K562 (cell line): ENCODE measurements at regions not wholly inside any gene's neighbourhood (a gene's known extent, or its start where the extent isn't known, plus 50 kb on each side); places are given as distances from the start of the nearest gene placed in this dataset.

Experiments
- ATAC-seq: fragments of 200-7000 bp; cut with Tn5 transposase; 3 replicates; pipeline ENCODE4 v1.9.1; 2020; ENCODE audit warnings: moderate library complexity
- BruUV-seq: library from RNA; stranded (reverse); fragments of 400-500 nt; replicated peaks from 2 replicates; lab custom pipeline; 2021; lab: Mats Ljungman, UMichigan
- CTCF ChIA-PET: fragments of 300-600 bp; formaldehyde crosslinking; extraction: SDS; loops from one replicate; lab custom pipeline; 2021; ENCODE audit warnings: low intra/inter-chr PET ratio; lab: Yijun Ruan, JAX
- POLR2A ChIA-PET: fragments of 300-600, 350-650 bp; sonication (Branson Sonifier 250); formaldehyde crosslinking; extraction: SDS; loops from one replicate; lab custom pipeline; 2021; ENCODE audit warnings: antibody characterized with exemption, inconsistent platforms; lab: Yijun Ruan, JAX
- DNase-seq, 4 experiments: peaks; one replicate each; pipeline versions ENCODE4 v3.0.0 to v3.0.0-alpha.2; 2011 to 2018; ENCODE audit warnings: low spot score in 3 of 4, mixed read lengths in 3 of 4; ENCODE audit errors: extremely low read depth in 1 of 4
- FAIRE-seq: peaks from 2 replicates; lab custom pipeline; 2011; peaks lifted over from hg19 to GRCh38; lab: Jason Lieb, UNC
- H2AFZ ChIP-seq: 2 replicates; pipeline ENCODE4 v1.6.0; 2011; ENCODE audit warnings: low read depth, low read length, control low read depth, inconsistent platforms
- H3K27ac ChIP-seq: fragments of 200-600 bp; 3 replicates; pipeline ENCODE4 v1.8.0; 2011; ENCODE audit warnings: low read depth, mild to moderate bottlenecking, control low read depth, inconsistent platforms, low read length, moderate library complexity, mixed read lengths; ENCODE audit errors: extremely low read depth
- H3K27me3 ChIP-seq, 2 experiments: fragments of 300-600 bp in 1 of 2; 2 replicates in 1 of 2; 3 replicates in 1 of 2; pipeline versions ENCODE4 v1.6.0 to v1.8.0; 2011; ENCODE audit warnings: inconsistent platforms in 2 of 2, low read length in 2 of 2, mild to moderate bottlenecking in 1 of 2, mixed read lengths in 1 of 2, moderate library complexity in 1 of 2; ENCODE audit not compliant: control insufficient read depth in 2 of 2, insufficient read depth in 2 of 2
- H3K36me3 ChIP-seq: fragments of 300-600 bp; 3 replicates; pipeline ENCODE4 v1.8.0; 2011; ENCODE audit warnings: mild to moderate bottlenecking, low read length, inconsistent platforms; ENCODE audit not compliant: control insufficient read depth, insufficient read depth
- H3K4me1 ChIP-seq, 2 experiments: fragments of 200-600 bp in 1 of 2; replicated peaks in 1 of 2; 2 replicates in 1 of 2; 3 replicates in 1 of 2; pipeline versions ENCODE4 v1.5.1 to v1.8.0; 2011; ENCODE audit warnings: inconsistent platforms in 2 of 2, low read length in 2 of 2, mild to moderate bottlenecking in 1 of 2, mixed read lengths in 1 of 2, moderate library complexity in 1 of 2; ENCODE audit not compliant: control insufficient read depth in 2 of 2, insufficient read depth in 2 of 2
- H3K4me2 ChIP-seq: 2 replicates; pipeline ENCODE4 v1.6.1; 2011; ENCODE audit warnings: low read length, control low read depth, inconsistent platforms, mixed read lengths; ENCODE audit not compliant: insufficient read depth
- H3K4me3 ChIP-seq: fragments of 200-600 bp; sonication (generic), shearing (Covaris generic); 2 replicates; pipeline ENCODE4 v1.5.1; 2016; ENCODE audit warnings: control low read depth, inconsistent platforms
- H3K79me2 ChIP-seq: fragments of 200-600 bp; 3 replicates; pipeline ENCODE4 v1.8.0; 2011; ENCODE audit warnings: low read length, inconsistent platforms; ENCODE audit not compliant: control insufficient read depth, insufficient read depth
- H3K9ac ChIP-seq, 2 experiments: 2 replicates each; pipeline versions ENCODE4 v1.6.0 to v1.6.1; 2011; ENCODE audit warnings: low read depth in 2 of 2, low read length in 2 of 2, control low read depth in 1 of 2, inconsistent platforms in 1 of 2, mild to moderate bottlenecking in 1 of 2, mixed read lengths in 1 of 2; ENCODE audit not compliant: insufficient read depth in 1 of 2
- H3K9me1 ChIP-seq: one replicate; pipeline ENCODE4 v1.6.0; 2011; ENCODE audit warnings: inconsistent platforms, mild to moderate bottlenecking, low read length, moderate library complexity; ENCODE audit not compliant: control insufficient read depth, insufficient read depth
- H3K9me3 ChIP-seq: replicated peaks from 2 replicates; pipeline ENCODE4 v1.5.1; 2011; ENCODE audit warnings: low read depth, low read length, inconsistent platforms; ENCODE audit not compliant: control insufficient read depth, insufficient read depth
- H4K20me1 ChIP-seq: replicated peaks from 2 replicates; pipeline ENCODE4 v1.6.1; 2011; ENCODE audit warnings: low read length, inconsistent platforms, mixed read lengths; ENCODE audit not compliant: control insufficient read depth, insufficient read depth
- EP300 ChIP-seq: IDR thresholded peaks from 2 replicates; pipeline ENCODE4 v1.6.1; 2012; ENCODE audit warnings: low read length, improper control_type of control experiment
- FOXA3 ChIP-seq, 2 experiments: fragments of 450-650 bp in 1 of 2; sonication (generic) in 1 of 2; formaldehyde crosslinking; IDR thresholded peaks in 1 of 2; conservative IDR thresholded peaks in 1 of 2; 2 replicates each; pipeline versions ENCODE4 v1.4.0 to v1.8.0; 2020 to 2022; ENCODE audit warnings: mild to moderate bottlenecking in 2 of 2, missing genetic modification reagents in 1 of 2
- HNRNPH1 ChIP-seq: fragments of 200-400 bp; formaldehyde crosslinking; optimal IDR thresholded peaks from 2 replicates; pipeline ENCODE3; 2017; ENCODE audit warnings: low read depth, mild to moderate bottlenecking, low read length, moderate library complexity
- LEF1 ChIP-seq: fragments of 450-650 bp; IDR thresholded peaks from 2 replicates; pipeline ENCODE4 v1.6.1; 2016; ENCODE audit warnings: mild to moderate bottlenecking
- MAFK ChIP-seq: IDR thresholded peaks from 2 replicates; pipeline ENCODE4 v1.6.1; 2011; ENCODE audit warnings: low read length, improper control_type of control experiment
- NCOA4 ChIP-seq: fragments of 450-650 bp; IDR thresholded peaks from 2 replicates; pipeline ENCODE4 v1.6.1; 2018; ENCODE audit warnings: mild to moderate bottlenecking; ENCODE audit not compliant: partially characterized antibody
- PTBP1 ChIP-seq: fragments of 200-400 bp; formaldehyde crosslinking; IDR thresholded peaks from 2 replicates; pipeline ENCODE4 v1.6.1; 2017; ENCODE audit warnings: low read depth, low read length
- RHOXF2B ChIP-seq: fragments of 250-450 bp; sonication (Bioruptor Pico); conservative IDR thresholded peaks from 2 replicates; pipeline ENCODE4 v1.5.1; 2021
- SP1 ChIP-seq: sonication (generic); formaldehyde crosslinking; IDR thresholded peaks from 2 replicates; pipeline ENCODE4 v1.8.1; 2022; ENCODE audit warnings: mild to moderate bottlenecking, missing genetic modification reagents
- TAF15 ChIP-seq: fragments of 200-400 bp; formaldehyde crosslinking; IDR thresholded peaks from 2 replicates; pipeline ENCODE4 v1.6.1; 2017; ENCODE audit warnings: mild to moderate bottlenecking, low read depth, low read length, moderate library complexity
- ZBTB33 ChIP-seq: sonication (generic); formaldehyde crosslinking; IDR thresholded peaks from 2 replicates; pipeline ENCODE4 v1.8.1; 2023; ENCODE audit warnings: mild to moderate bottlenecking, missing genetic modification reagents
- ZBTB9 ChIP-seq: fragments of 450-650 bp; formaldehyde crosslinking; IDR thresholded peaks from 2 replicates; pipeline ENCODE4 v1.4.0; 2020; ENCODE audit warnings: mild to moderate bottlenecking, moderate library complexity
- ZFP1 ChIP-seq: fragments of 450-650 bp; formaldehyde crosslinking; IDR thresholded peaks from 2 replicates; pipeline ENCODE4 v1.4.0; 2020; ENCODE audit warnings: mild to moderate bottlenecking, mixed read lengths
- ZNF77 ChIP-seq: fragments of 250-450 bp; sonication (Bioruptor Pico); IDR thresholded peaks from 2 replicates; pipeline ENCODE4 v1.5.0; 2020
- WGBS: fragments of 100-300 bp; shearing (Covaris generic); methylation state at CpG from one replicate; pipeline ENCODE4 v1.1.6; 2016; ENCODE audit warnings: low coverage, mixed read lengths; ENCODE audit not compliant: insufficient coverage; ENCODE audit errors: missing lambda C conversion rate; 5-methylcytosine and 5-hydroxymethylcytosine counted together
- in situ Hi-C: fragments of 300-500 bp; cut with MboI; formaldehyde crosslinking; loops from 4 replicates; pipeline ENCODE4 v1.15.0; 2018; ENCODE audit warnings: inconsistent platforms, mixed read lengths
- intact Hi-C: fragments of 100-400 bp; cut with micrococcal nuclease; formaldehyde crosslinking; loops from 2 replicates; pipeline ENCODE4 v1.14.2; 2022

GRCh38 chr21:23684431-23684830 lies 1922.8 kb downstream of the MRPL39 start:
- BruUV-seq, result no TSS peak
- Histone ChIP-seq H3K27me3 (no peaks in the 10 kb centered on the region), H3K79me2 (no peaks in the 10 kb centered on the region), H3K36me3 (no peaks in the 10 kb centered on the region), H3K27ac (no peak overlapping the region), H3K9me1 (no peaks in the 10 kb centered on the region), H3K9me3 (no peaks in the 10 kb centered on the region), H2AFZ (no peak overlapping the region), H3K4me3 (no peak overlapping the region), H3K4me2 (no peak overlapping the region), H4K20me1 (no peaks in the 10 kb centered on the region), H3K4me1 (no peaks in the 10 kb centered on the region), H3K9ac (no peak overlapping the region)
- POLR2A ChIA-PET, result no interaction called here
- TF ChIP-seq TAF15, result no peak
- CTCF ChIA-PET, result no interaction called here
- FAIRE-seq (no peak), ATAC-seq (no peak), DNase-seq (no peak)
- WGBS, result 0% methylated on average over 2 of the region's 2 CpGs
- intact Hi-C loops (no loop called here), in situ Hi-C loops (no loop called here)

- CTCF ChIA-PET, result no interaction called here
- Histone ChIP-seq H3K36me3 (no peaks in the 10 kb centered on the region), H3K9ac (no peak overlapping the region), H3K4me1 (no peaks in the 10 kb centered on the region), H3K27me3 (no peaks in the 10 kb centered on the region), H4K20me1 (no peaks in the 10 kb centered on the region), H2AFZ (no peak overlapping the region), H3K79me2 (no peaks in the 10 kb centered on the region), H3K9me1 (no peaks in the 10 kb centered on the region), H3K4me2 (no peak overlapping the region), H3K27ac (no peak overlapping the region), H3K4me3 (no peak overlapping the region), H3K9me3 (no peaks in the 10 kb centered on the region)
- TF ChIP-seq ZBTB9, result no peak
- no peak for TF ChIP-seq LEF1
- no peak for TF ChIP-seq FOXA3 (CRISPR knock-in tag; conservative IDR thresholded peaks at IDR 0.05 in 1 of 2, IDR thresholded peaks at IDR 0.05 in 1 of 2)
- TF ChIP-seq HNRNPH1, result no peak
- no peak for TF ChIP-seq RHOXF2B (CRISPR knock-in tag)
- no peak for TF ChIP-seq ZFP1
- no peak for TF ChIP-seq EP300
- no peak for TF ChIP-seq ZBTB33 (CRISPR knock-in tag)
- TF ChIP-seq NCOA4, result no peak
- no peak for TF ChIP-seq MAFK
- TF ChIP-seq ZNF77 (CRISPR knock-in tag), result no peak
- TF ChIP-seq SP1 (CRISPR knock-in tag), result no peak
- no peak for TF ChIP-seq PTBP1
- BruUV-seq, result no TSS peak
- WGBS, result 2% methylated on average over 3 of the region's 3 CpGs
- POLR2A ChIA-PET, result no interaction called here
- intact Hi-C loops, result no loop called here
- DNase-seq (no peak), ATAC-seq (no peak), FAIRE-seq (no peak)
- in situ Hi-C loops, result no loop called here
Observed at GRCh38 chr21:23664193-23664694, 1943.0 kb downstream of the MRPL39 start.
